Activated T-helper 1 cell treated with anti-CD3 and anti-CD28 coated beads, Interleukin-12 subunit alpha, Interleukin-12 subunit beta, Interleukin-2, Interleukin-4 antibody, amounts not matched to agents 30 ng/mL and 10 ng/mL and 1 ng/mL, durations not matched to agents 14 hours and 24 hours and 36 hours (primary cell): ENCODE measurements at regions not wholly inside any gene's neighbourhood (a gene's known extent, or its start where the extent isn't known, plus 50 kb on each side); places are given as distances from the start of the nearest gene placed in this dataset.

ENCODE experiments used
- DNase-seq: peaks from one replicate; pipeline ENCODE4 v3.0.0; 2021; ENCODE audit warnings: low spot score
- H3K27ac Mint-ChIP-seq: one replicate; pipeline ENCODE4 v1.8.0; 2021; ENCODE audit warnings: mild to moderate bottlenecking, mixed read lengths
- H3K27me3 Mint-ChIP-seq: one replicate; pipeline ENCODE4 v1.8.0; 2022; ENCODE audit warnings: mild to moderate bottlenecking, moderate library complexity, mixed read lengths; ENCODE audit not compliant: insufficient read depth
- H3K36me3 Mint-ChIP-seq: one replicate; pipeline ENCODE4 v1.8.0; 2021; ENCODE audit warnings: low read depth, mixed read lengths
- H3K4me1 Mint-ChIP-seq: one replicate; pipeline ENCODE4 v1.8.0; 2021; ENCODE audit warnings: low read depth, mixed read lengths
- H3K4me3 Mint-ChIP-seq: one replicate; pipeline ENCODE4 v1.8.0; 2021; ENCODE audit warnings: mild to moderate bottlenecking, moderate library complexity, mixed read lengths
- H3K9me3 Mint-ChIP-seq: one replicate; pipeline ENCODE4 v1.8.0; 2021; ENCODE audit warnings: mixed read lengths
- intact Hi-C: fragments of 100-400 bp; cut with micrococcal nuclease; formaldehyde crosslinking; loops from one replicate; pipeline ENCODE4 v1.15.1; 2024

DNA sequence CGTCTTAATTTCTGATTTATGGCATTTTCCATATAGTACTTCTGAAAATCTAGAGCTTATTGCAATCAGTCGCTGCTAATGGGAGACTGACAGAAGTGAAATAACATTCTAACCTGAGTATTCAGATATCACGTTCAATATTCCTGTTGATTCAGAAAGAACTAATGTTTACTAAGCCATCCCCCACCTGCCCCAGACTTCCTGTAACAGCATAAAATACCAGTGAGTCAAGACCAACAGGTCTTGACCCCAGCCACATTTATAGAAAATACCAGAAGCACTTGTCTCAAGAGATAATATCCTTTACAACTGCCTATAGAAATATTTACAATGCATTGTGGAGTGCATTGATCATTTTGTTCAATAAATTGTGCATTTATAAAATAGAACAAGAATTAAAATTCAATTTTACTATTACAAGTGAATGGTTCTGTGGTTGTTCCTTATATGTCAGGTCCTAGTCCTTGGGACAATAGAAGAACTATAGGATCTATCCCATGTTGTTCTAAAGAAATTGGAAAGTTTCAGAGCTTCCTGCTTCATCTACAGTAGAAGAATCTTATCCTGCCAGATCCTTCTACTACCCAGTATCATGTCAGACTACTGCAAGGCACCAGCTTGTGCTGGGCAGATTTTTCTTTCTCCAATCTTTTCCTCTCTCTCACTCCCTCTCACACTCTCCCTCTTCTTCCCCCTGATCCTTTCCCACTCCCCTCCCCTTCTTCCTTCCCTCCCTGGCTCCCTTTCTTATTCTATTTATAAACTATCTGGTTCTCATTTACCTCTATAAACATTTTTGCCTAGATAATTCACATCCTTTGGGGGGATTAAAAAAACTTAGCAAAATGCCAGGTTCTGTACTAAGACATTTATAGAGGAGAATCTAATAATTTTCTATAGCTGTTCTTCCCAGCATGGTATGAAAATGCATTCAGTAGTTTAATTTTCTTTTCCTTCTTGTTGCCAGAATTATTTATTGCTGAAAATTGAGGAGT, 629.9 kb downstream of the DIAPH3 start:
- Mint-ChIP-seq H3K27me3 (no peaks in the 10 kb centered on the region), H3K4me3 (no peak overlapping the region), H3K36me3 (no peaks in the 10 kb centered on the region), H3K27ac (no peak overlapping the region), H3K9me3 (no peaks in the 10 kb centered on the region), H3K4me1 (no peaks in the 10 kb centered on the region)
- intact Hi-C loops: no loop called here
- DNase-seq: no peak

DNA sequence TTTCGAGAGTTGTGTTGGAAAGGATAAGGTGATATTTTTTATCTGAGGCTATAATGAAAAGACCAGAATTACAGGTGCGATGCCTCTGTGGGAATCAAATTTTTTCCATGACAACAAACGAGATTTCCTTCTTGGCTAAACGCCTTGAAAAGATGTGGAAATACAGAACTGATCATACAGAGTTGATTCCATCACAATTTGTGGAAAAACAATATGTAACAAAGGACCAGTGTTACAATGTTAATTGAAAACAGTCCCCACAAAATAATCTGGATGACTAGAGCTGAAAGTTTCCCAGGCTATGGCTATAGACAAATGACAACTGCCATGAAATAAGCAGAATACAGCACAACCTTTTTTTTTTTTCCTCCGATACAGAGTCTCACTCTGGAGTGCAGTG, 628.9 kb downstream of the DIAPH3 start:
- no peak overlapping the region for H3K4me3 Mint-ChIP-seq
- no peaks in the 10 kb centered on the region for H3K27me3 Mint-ChIP-seq
- intact Hi-C loops: no loop called here
- no peak for DNase-seq
- no peak overlapping the region for H3K27ac Mint-ChIP-seq
- H3K9me3 Mint-ChIP-seq: no peaks in the 10 kb centered on the region
- no peaks in the 10 kb centered on the region for H3K4me1 Mint-ChIP-seq
- H3K36me3 Mint-ChIP-seq: no peaks in the 10 kb centered on the region

DNA sequence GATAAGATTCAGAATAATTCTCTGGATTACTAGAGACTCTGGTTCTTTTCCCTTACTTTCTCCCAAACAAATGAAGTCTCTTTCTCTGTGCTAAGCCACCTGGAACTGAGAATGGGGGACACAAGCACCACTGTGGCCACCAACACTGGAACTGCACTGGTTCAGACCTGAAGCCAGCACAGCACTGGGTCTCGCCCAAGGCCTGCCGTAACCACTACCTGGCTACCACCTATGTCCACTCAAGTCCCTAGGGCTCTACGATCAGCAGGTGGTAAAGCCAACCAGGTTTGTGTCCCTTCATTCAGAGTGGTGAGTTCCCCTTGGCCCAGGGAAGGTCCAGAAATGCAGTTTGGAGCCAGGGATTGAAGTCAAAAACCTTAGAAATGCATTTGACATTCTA, 626.2 kb downstream of the DIAPH3 start:
- Mint-ChIP-seq H3K27me3 (no peaks in the 10 kb centered on the region), H3K4me1 (no peaks in the 10 kb centered on the region), H3K4me3 (no peak overlapping the region), H3K9me3 (no peaks in the 10 kb centered on the region), H3K36me3 (no peaks in the 10 kb centered on the region), H3K27ac (no peak overlapping the region)
- intact Hi-C loops: no loop called here
- no peak for DNase-seq

DNA sequence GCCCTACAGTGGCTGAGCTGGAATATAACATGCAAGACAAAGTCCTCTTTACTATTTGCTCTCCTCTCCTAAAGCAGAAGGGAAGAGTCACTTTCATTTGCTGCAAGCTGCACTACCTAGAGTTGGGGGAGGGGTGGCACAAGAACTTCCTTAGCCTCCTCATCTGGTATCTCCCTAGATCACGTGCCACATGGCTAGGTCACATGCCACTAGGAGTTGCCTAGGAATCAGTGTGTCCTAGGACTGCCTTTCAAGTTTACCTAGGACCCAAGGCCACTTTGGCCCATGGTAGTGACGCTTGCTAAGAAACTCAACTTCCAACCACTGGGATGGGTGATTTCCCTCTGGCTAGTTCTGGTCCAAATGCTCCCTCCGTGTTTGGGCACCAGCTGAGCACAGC, 625.2 kb downstream of the DIAPH3 start:
- Mint-ChIP-seq H3K9me3 (no peaks in the 10 kb centered on the region), H3K27ac (no peak overlapping the region), H3K4me3 (no peak overlapping the region), H3K4me1 (no peaks in the 10 kb centered on the region), H3K36me3 (no peaks in the 10 kb centered on the region), H3K27me3 (no peaks in the 10 kb centered on the region)
- DNase-seq: no peak
- intact Hi-C loops: no loop called here

DNA sequence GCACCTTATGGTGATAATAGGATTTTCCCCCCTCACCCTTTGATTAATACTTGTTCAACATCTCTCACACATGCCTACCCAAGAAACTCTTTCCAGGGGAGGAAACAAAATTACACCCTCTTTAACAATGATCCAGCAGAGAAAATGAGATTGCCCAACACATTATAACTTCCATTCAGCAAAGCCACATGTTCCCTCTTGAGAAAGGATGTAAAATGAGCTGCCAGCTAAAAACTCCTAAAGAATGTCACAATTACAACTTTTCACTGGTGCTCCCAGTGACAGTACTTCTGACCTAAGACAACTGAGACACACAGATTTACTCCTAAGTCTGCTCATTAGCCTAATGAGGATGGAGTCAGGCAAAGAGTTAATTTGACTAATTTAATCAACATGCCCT, 621.4 kb downstream of the DIAPH3 start:
- H3K4me3 Mint-ChIP-seq: no peak overlapping the region
- no peaks in the 10 kb centered on the region for H3K9me3 Mint-ChIP-seq
- intact Hi-C loops: no loop called here
- DNase-seq: no peak
- H3K4me1 Mint-ChIP-seq: no peaks in the 10 kb centered on the region
- no peaks in the 10 kb centered on the region for H3K36me3 Mint-ChIP-seq
- H3K27ac Mint-ChIP-seq: no peak overlapping the region
- no peaks in the 10 kb centered on the region for H3K27me3 Mint-ChIP-seq

DNA sequence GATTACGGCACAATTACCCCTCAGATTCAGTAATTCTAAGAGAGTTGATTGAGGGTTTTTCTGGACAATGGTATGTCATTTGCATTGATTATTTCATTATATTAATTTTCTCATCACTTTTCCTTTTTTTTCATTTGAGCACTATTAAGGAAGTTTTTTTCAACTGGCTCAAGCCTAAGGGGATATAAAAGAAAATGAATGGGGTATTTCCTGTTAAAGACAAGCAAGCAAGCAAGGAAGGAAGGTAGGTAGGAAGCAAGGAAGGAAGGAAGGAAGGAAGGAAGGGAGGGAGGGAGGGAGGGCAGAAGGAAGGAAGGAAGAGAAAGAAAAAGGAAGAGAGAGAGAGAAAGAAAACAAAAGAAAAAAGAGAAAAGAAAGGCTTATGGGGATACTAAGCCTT, 620.3 kb downstream of the DIAPH3 start:
- H3K36me3 Mint-ChIP-seq: no peaks in the 10 kb centered on the region
- no peak for DNase-seq
- intact Hi-C loops: no loop called here
- H3K9me3 Mint-ChIP-seq: no peaks in the 10 kb centered on the region
- H3K4me1 Mint-ChIP-seq: no peaks in the 10 kb centered on the region
- H3K27me3 Mint-ChIP-seq: no peaks in the 10 kb centered on the region
- H3K27ac Mint-ChIP-seq: no peak overlapping the region
- no peak overlapping the region for H3K4me3 Mint-ChIP-seq

DNA sequence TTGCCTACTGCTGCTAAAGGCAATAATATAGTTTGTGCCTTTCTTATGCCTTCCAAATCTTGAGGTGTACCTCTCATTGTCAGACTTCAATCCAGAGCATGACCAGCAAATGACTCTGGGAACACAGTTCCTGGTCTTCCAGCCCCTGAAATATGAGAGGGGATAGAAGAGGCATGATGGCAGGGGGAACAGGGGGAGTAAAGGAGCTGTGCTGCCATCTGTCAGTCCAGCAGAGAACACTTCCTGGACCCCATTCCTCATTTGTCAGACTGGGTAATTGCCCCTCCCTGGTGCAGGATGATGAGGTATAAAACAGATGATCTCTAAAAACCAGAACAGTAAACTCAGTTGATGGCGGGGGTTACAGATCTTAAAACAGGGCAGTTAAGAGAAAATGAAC, 618.7 kb downstream of the DIAPH3 start:
- H3K4me3 Mint-ChIP-seq: no peak overlapping the region
- intact Hi-C loops: no loop called here
- no peaks in the 10 kb centered on the region for H3K27me3 Mint-ChIP-seq
- no peaks in the 10 kb centered on the region for H3K9me3 Mint-ChIP-seq
- no peaks in the 10 kb centered on the region for H3K4me1 Mint-ChIP-seq
- no peak overlapping the region for H3K27ac Mint-ChIP-seq
- DNase-seq: no peak
- H3K36me3 Mint-ChIP-seq: no peaks in the 10 kb centered on the region

DNA sequence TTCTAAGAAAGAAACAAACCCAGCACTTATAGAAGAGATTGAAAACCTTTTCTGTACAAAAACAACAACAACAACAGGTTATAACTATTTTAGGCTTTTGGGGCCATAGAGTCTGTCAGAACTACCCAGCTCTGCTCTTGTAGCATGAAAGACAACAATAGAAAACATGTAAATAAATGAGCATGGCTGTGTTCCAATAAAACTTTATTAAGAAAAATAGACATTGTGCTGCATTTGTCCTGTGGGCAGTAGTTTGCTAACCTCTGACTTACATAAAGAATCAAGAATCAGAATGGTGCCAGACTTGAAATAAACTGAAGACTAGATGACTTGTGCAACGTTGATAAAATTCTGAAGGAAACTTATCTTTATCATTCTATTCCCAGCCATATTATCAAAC, 617.5 kb downstream of the DIAPH3 start:
- DNase-seq: no peak
- Mint-ChIP-seq H3K27me3 (no peaks in the 10 kb centered on the region), H3K9me3 (no peaks in the 10 kb centered on the region), H3K4me1 (no peaks in the 10 kb centered on the region), H3K27ac (no peak overlapping the region), H3K36me3 (no peaks in the 10 kb centered on the region), H3K4me3 (no peak overlapping the region)
- intact Hi-C loops: no loop called here

DNA sequence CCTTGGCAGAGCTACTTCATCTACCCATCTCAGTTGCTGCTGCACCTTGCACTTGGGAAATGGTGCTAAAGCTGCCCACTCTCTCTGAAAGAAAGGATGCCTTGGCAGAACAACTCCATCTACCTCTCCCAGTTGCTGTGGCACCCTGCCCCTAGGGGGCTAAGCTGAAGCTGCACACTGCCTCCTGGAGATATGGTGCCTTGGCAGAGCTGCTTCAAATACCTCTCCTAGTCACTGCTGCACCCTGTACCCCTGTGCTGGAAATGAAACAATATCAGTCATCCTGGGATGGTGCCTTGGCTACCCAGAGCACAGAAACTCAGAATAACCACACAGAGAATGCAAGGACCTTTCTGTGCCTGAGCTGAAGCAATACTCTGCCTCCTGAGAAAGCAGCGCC, 615.8 kb downstream of the DIAPH3 start:
- H3K4me3 Mint-ChIP-seq: no peak overlapping the region
- no peak for DNase-seq
- no peaks in the 10 kb centered on the region for H3K36me3 Mint-ChIP-seq
- no peak overlapping the region for H3K27ac Mint-ChIP-seq
- intact Hi-C loops: no loop called here
- no peaks in the 10 kb centered on the region for H3K27me3 Mint-ChIP-seq
- H3K4me1 Mint-ChIP-seq: no peaks in the 10 kb centered on the region
- peaks cover 9% of the 10 kb centered on the region for H3K9me3 Mint-ChIP-seq

DNA sequence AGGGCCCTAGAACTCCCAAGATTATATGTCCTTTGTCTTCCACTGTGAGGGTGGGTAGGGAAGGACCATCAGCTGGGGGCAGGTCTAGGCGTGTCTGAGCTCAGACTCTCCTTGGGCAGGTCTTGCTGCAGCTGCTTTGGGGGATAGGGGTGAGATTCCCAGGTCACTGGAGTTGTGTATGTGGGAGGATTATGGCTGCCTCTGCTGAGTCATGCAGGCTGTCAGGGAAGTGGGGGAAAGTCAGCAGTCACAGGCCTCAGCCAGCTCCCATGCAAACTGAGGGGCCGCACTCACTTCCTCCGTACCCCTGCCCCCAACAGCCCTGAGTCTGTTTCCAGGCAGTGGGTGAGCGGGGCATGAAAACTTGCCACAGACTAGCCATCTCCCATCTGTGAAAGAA, 600.8 kb downstream of the DIAPH3 start:
- DNase-seq: no peak
- no peak overlapping the region for H3K4me3 Mint-ChIP-seq
- intact Hi-C loops: no loop called here
- H3K4me1 Mint-ChIP-seq: no peaks in the 10 kb centered on the region
- no peaks in the 10 kb centered on the region for H3K27me3 Mint-ChIP-seq
- H3K9me3 Mint-ChIP-seq: peaks cover 10% of the 10 kb centered on the region
- H3K27ac Mint-ChIP-seq: no peak overlapping the region
- no peaks in the 10 kb centered on the region for H3K36me3 Mint-ChIP-seq

DNA sequence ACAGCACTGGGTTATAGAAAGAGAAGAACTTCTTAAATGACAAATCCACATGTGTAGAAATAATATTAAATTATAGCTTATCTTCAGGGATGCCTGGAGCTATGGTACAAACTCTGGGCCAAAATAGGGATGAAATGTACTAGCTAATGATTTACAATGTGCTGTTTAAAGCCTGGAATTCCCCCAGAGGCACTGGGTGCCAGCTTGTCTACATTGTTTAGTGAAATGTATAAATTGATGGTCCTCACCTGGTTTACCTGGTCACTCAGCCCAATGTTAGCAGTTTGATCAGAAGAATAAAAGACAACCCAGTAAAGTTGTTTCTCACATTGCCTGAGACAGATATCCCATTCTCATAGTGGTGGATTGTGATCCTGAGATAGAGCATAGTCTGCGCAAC, 597.2 kb downstream of the DIAPH3 start:
- no peak overlapping the region for H3K27ac Mint-ChIP-seq
- H3K36me3 Mint-ChIP-seq: no peaks in the 10 kb centered on the region
- no peak overlapping the region for H3K4me3 Mint-ChIP-seq
- H3K9me3 Mint-ChIP-seq: peaks cover 10% of the 10 kb centered on the region
- H3K4me1 Mint-ChIP-seq: no peaks in the 10 kb centered on the region
- no peaks in the 10 kb centered on the region for H3K27me3 Mint-ChIP-seq
- intact Hi-C loops: no loop called here
- DNase-seq: no peak

DNA sequence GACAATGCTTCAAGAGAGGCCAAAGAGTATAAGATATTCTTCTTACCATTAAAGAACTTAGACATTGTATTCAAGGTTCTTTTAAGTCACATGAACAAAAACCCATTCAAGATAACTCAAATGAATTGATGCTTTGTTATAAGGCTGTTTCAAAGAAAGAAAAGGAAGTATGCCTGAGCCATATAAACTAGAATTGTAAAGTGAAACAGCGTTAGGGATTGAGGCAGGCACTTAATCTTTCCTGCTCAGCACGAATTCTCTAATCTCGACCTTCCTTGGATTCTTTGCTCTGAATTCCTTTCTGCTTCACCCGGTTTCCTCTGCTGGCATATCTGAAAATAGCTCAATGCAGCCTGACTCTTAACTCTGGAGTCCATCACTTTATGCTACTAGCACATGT, 595.4 kb downstream of the DIAPH3 start:
- Mint-ChIP-seq H3K9me3 (peaks cover 3% of the 10 kb centered on the region), H3K4me3 (no peak overlapping the region), H3K27me3 (peaks cover 1% of the 10 kb centered on the region), H3K36me3 (no peaks in the 10 kb centered on the region), H3K27ac (no peak overlapping the region), H3K4me1 (no peaks in the 10 kb centered on the region)
- DNase-seq: no peak
- intact Hi-C loops: no loop called here

DNA sequence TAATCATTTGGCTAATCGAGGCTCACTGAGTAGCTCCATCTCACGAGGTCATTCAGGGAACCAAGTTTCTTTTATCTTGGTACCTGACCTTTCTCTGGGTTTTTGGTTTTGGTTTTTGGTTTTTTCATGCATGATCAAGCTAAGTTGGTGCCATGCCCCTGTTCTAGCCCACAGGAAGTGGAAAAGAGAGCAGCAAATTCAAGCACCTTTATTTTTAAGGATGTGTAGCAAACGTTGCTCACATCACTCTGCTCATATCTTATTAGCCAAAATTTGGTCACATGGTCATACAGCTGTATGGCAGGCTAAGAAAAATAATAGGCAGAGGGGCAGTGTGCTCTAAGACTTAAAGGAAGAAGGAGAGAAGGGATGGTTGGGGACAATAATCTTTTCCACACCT, 593.5 kb downstream of the DIAPH3 start:
- intact Hi-C loops: no loop called here
- DNase-seq: no peak

DNA sequence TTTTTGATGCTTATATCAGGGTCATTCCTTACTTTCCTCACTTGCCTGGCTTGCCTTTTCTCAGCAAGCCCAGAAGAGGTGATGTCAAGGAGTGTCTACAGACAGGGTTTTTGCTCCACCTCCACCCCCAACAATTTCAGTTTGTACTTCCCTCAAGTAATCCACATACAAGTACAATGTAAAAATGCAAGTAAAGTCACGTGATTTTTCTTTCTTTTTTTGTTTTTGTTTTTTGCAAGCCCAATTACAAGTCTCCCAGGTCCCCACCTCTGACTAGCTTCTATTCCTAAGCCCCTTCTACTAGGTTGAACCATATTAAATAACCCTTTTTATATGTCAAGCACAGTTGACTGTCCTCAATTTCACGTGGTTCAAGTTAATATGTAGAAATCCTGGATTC, 579.6 kb downstream of the DIAPH3 start:
- no peak for DNase-seq
- no peaks in the 10 kb centered on the region for H3K27me3 Mint-ChIP-seq
- intact Hi-C loops: no loop called here

More for the DNA sequence above, 593.5 kb downstream of the DIAPH3 start:
- Mint-ChIP-seq H3K27me3 (peaks cover 2% of the 10 kb centered on the region), H3K27ac (no peak overlapping the region), H3K36me3 (no peaks in the 10 kb centered on the region), H3K4me1 (no peaks in the 10 kb centered on the region), H3K4me3 (no peak overlapping the region), H3K9me3 (no peaks in the 10 kb centered on the region)

More for the DNA sequence above, 579.6 kb downstream of the DIAPH3 start:
- H3K4me1 Mint-ChIP-seq: no peaks in the 10 kb centered on the region
- no peak overlapping the region for H3K4me3 Mint-ChIP-seq
- H3K36me3 Mint-ChIP-seq: no peaks in the 10 kb centered on the region
- H3K27ac Mint-ChIP-seq: no peak overlapping the region
- no peaks in the 10 kb centered on the region for H3K9me3 Mint-ChIP-seq
